Omental fat pad (tissue), 3 donors: ENCODE measurements at regions not wholly inside any gene's neighbourhood (a gene's known extent, or its start where the extent isn't known, plus 50 kb on each side); places are given as distances from the start of the nearest gene placed in this dataset.

ENCODE experiments used
- ATAC-seq: fragments of 150-250 bp; one replicate; pipeline ENCODE4 v1.9.1; 2016; ENCODE audit warnings: mild to moderate bottlenecking, moderate library complexity; ENCODE audit not compliant: low FRiP score
- DNase-seq: peaks from one replicate; pipeline ENCODE4 v3.0.0-alpha.2; 2019; ENCODE audit warnings: low spot score
- TF ChIP-seq, protein P1 (sequence below), 3 donors: fragments of 450-650 bp; IDR thresholded peaks; one replicate each; pipeline ENCODE4 v1.5.1; 2016 to 2017; ENCODE audit warnings: antibody characterized with exemption in 3 of 3, mild to moderate bottlenecking in 3 of 3, moderate library complexity in 2 of 3

DNA sequence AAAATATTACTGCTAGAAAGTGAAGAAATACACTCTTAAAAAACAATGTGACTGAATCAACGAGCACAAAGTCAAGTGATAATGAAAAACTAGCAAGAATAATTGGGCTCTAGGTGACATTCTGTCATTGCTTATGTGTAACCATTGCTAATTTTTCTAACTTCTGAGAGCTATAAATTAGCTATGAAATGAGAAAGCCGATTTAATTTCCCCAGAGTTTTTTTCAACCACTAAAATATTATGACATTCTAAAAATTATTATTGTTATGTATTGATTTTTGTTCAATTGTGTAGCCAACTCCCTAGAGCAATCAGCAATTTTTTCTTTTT lies 458.6 kb upstream of the ATXN8OS start:
- DNase-seq (no peak), ATAC-seq (no peak)
- TF ChIP-seq, protein P1, sequence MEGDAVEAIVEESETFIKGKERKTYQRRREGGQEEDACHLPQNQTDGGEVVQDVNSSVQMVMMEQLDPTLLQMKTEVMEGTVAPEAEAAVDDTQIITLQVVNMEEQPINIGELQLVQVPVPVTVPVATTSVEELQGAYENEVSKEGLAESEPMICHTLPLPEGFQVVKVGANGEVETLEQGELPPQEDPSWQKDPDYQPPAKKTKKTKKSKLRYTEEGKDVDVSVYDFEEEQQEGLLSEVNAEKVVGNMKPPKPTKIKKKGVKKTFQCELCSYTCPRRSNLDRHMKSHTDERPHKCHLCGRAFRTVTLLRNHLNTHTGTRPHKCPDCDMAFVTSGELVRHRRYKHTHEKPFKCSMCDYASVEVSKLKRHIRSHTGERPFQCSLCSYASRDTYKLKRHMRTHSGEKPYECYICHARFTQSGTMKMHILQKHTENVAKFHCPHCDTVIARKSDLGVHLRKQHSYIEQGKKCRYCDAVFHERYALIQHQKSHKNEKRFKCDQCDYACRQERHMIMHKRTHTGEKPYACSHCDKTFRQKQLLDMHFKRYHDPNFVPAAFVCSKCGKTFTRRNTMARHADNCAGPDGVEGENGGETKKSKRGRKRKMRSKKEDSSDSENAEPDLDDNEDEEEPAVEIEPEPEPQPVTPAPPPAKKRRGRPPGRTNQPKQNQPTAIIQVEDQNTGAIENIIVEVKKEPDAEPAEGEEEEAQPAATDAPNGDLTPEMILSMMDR (IDR thresholded peaks at IDR 0.05), result no peak

DNA sequence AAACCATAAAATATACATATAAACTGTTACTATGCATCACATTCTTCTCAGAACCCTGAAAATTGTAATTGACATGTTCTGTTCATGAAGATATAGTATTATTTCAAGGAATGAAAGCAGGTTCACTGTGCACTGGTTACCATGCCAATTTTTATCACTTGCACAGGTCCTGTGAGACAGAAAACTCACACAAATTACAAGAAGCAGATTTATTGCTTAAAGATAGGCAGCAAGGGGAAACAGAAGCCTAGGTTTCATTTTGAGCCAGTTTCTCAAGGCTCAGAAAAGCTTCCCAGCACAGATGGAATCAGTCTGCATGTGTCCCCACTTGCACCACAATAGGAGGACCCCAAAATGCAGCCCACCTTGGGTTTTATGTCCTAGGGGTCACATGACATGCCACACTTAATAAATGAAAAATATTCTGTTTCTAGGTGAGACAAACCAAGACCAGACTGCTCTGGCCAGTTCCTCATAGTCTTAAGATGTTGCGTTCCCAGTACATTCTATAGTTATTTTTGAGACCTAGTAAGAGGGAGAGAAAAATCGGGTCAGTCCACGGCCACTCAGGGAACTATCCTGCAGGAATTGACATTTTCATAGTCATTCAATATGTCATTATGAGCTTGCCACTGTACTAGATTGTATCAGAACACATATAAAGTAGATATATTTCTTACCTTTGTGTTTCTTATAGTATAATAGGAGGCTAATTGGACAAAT lies 459.1 kb upstream of the ATXN8OS start:
- ATAC-seq (no peak), DNase-seq (no peak)
- TF ChIP-seq, protein P1 (IDR thresholded peaks at IDR 0.05), result no peak

DNA sequence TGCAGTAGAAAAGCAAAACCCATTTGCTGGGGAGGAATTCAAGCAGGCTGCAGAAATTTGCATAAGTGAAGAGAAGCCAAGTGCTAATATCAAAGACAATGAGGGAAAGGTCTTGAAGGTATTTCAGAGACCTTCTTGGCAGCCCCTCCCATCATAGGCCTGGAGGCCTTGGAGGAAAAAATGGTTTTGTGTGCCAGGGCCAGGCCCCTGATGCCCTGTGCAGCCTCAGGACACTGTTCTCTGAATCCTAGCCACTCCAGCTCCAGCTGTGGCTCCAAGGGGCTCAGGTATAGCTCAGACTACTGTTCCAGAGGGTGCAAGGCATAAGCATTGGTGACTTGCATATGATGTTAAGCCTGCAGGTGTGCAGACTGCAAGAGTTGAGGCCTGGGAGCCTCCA lies 463.2 kb upstream of the ATXN8OS start:
- DNase-seq (no peak), ATAC-seq (no peak)
- TF ChIP-seq, protein P1 (IDR thresholded peaks at IDR 0.05), result no peak

DNA sequence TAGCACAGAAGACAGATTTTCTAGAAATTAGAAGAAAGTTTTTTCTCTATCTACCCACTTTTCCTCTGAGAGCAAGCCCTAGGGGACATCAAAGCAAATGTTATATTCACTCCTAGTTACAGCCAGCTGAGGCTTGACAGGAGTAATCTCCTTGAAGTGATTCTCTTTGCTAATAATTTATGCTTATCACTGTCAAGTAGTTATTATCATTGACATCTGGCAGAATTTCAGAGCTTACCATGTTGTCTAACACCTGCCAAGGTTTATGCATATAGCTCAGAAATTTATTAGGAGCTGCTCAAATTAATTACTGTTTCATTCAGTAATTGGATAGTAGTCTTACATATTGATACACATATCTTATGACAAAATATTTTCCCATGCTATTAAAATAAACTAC lies 465.9 kb upstream of the ATXN8OS start:
- no peak for ATAC-seq
- no peak for DNase-seq
- TF ChIP-seq, protein P1 (IDR thresholded peaks at IDR 0.05), result no peak

DNA sequence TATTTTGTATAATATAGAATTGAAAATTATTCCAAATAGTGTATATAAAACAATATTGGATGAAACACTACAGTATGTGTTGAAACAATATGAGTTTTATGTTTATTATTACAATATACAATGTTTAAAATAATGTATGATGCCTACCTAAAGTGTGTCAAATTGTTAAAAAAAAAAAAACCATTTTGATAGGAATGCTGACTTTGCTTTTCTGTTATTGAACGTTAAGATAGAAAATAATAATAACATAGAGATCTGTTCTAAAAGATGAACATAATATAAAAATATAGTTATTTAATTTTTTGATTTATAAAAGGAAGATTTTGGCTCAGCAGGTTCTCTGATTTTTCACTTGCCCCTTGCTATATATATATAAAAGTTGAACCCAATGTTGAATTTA lies 474.6 kb upstream of the ATXN8OS start:
- ATAC-seq, result no peak
- DNase-seq, result no peak
- TF ChIP-seq, protein P1 (IDR thresholded peaks at IDR 0.05), result no peak

DNA sequence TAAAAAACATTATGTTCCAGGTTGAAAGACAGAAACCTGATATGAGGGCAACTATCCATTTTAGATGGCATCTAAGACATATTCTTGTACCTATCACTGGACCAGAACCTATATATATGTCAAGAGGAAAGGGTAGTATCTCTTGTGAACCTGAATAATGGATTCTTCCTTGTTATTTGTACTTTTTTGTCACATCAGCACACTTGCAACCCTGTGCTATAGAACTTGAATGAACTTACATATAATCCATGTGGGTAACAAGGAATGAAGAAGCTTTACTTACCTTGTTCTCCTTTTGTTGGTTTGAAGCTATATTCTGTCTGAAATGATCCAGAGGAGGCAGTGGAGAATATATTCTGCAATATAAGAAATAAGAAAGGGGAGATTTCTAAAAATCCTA lies 483.7 kb upstream of the ATXN8OS start:
- no peak for DNase-seq

DNA sequence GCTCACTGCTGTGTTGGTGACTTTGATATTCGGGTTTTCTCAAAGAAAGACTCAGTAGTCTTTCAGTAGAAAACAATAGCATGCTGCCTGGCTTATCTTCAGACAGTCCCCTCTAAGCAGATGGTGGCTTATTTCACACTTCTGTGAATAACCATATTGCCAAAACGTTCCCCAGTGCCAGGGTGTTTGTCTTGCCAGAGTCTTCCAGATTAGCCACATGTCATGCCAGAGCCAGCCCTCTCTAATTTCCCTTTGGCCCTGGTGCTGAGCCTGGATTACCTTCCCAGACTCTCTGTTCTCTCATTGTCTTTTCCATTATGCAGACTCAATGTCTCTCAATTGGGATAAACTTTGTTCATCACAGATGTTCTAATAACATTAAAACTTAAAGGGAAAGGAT lies 488.0 kb upstream of the ATXN8OS start:
- DNase-seq, result no peak
- TF ChIP-seq, protein P1 (IDR thresholded peaks at IDR 0.05), result no peak
- ATAC-seq, result no peak

More for the DNA sequence above, 483.7 kb upstream of the ATXN8OS start:
- TF ChIP-seq, protein P1 (IDR thresholded peaks at IDR 0.05), result no peak
- no peak for ATAC-seq
